GM12892 (cell line): ENCODE measurements at regions not wholly inside any gene's neighbourhood (a gene's known extent, or its start where the extent isn't known, plus 50 kb on each side); places are given as distances from the start of the nearest gene placed in this dataset.
A peak's percentile ranks its signal among the peaks of the same experiment; 100 is the strongest.
"Not testable (repeated sequence)": the region's sequence is repeated elsewhere in the genome, so short reads cannot be mapped to it uniquely, and the experiment has no call there.

Source experiments
- DNase-seq: peaks from one replicate; pipeline ENCODE4 v3.0.0; 2011; ENCODE audit not compliant: insufficient read length
- FAIRE-seq: peaks from 2 replicates; lab custom pipeline; 2011; peaks lifted over from hg19 to GRCh38; lab: Jason Lieb, UNC
- POLR2A ChIP-seq: IDR thresholded peaks from 2 replicates; pipeline ENCODE4 v1.6.1; 2011; ENCODE audit warnings: low read depth, low read length, control low read depth
- POLR2AphosphoS5 ChIP-seq: IDR thresholded peaks from 2 replicates; pipeline ENCODE4 v1.6.1; 2011; ENCODE audit warnings: low read depth, low read length, control low read depth
- TAF1 ChIP-seq: IDR thresholded peaks from 2 replicates; pipeline ENCODE4 v1.6.1; 2011; ENCODE audit warnings: low read depth, mild to moderate bottlenecking, control low read depth, low read length, borderline replicate concordance

DNA sequence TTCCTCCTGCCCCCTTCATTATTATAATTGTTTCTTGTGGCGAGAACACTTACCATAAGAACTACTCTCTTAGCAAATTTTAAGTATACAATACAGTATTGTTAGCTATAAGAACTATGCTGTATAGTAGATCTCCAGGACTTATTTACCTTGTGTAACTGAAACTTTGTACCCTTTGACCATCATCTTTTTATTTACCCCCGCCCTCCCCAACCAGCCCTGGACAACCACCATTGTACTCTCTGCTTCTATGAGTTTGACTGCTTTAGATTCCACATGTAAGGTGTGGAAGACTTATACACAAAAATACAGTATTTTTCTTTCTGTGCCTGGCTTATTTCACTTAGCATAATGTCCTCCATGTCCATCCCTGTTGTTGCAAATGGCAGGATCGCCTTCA lies 161.1 kb downstream of the PHF8 start:
- no peak for TF ChIP-seq TAF1
- TF ChIP-seq POLR2A: no peak
- TF ChIP-seq POLR2AphosphoS5: no peak
- FAIRE-seq (no peak), DNase-seq (no peak)

DNA sequence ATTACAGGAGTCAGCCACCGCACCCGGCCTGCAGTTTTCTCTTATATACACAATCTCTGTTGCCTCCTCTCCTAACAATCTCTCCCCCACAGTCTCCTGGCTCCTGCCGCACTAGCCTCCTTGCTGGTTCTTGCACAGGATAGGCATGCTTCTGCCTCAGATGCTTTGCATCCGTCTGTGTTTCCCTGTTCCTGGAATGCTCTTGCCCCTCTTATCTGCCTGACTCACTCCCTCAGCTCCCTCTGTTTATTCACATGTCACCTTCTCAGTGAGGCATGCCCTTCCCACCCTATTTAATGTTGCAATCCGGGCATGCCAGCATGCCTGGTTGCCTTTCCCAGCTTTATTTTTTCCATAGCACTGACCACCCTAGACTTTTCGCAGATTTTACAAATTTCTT lies 161.9 kb downstream of the PHF8 start:
- FAIRE-seq (no peak), DNase-seq (no peak)
- no peak for TF ChIP-seq TAF1
- TF ChIP-seq POLR2AphosphoS5: no peak
- TF ChIP-seq POLR2A: no peak

DNA sequence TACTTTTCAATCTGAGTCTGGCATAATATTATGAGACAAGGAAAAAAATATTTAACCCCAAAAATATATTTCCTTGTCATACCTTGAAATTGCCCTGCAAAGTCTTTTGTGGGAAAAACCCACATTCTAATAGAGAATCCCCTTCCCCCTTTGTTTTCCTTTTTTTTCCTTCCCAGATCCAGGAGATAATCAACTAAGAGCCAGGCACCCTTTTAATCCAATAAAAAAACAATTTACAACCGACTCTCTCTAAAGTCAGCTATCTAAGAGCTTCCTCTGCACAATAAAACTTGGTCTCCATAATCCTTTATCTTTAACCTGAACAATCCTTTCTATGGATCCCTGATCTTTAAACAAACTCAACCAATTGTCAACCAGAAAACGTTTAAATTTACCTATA lies 163.5 kb downstream of the PHF8 start:
- FAIRE-seq: not testable (repeated sequence)

DNA sequence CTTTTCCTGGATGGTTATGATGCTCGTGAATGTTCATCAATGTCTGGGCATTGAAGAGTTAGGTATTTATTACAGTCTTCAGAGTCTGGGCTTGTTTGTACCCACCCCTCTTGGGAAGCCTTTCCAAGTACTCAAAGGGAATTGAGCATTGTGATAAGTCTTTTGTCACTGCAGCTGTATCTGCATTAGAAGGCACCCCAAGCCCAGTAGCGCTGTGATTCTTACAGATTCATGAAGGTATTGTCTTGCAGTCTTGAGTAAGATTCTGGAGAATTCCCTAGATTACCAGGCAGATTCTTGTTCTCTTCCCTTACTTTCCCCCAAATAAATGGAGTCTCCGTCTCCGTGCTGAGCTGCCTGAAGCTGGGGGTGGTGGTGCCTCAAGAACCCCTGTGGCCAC lies 173.4 kb upstream of the HUWE1 start:
- DNase-seq: no peak
- no peak for FAIRE-seq
- TF ChIP-seq POLR2AphosphoS5: no peak
- TF ChIP-seq POLR2A: no peak
- no peak for TF ChIP-seq TAF1

More for the DNA sequence above, 163.5 kb downstream of the PHF8 start:
- not testable (repeated sequence) for DNase-seq

DNA sequence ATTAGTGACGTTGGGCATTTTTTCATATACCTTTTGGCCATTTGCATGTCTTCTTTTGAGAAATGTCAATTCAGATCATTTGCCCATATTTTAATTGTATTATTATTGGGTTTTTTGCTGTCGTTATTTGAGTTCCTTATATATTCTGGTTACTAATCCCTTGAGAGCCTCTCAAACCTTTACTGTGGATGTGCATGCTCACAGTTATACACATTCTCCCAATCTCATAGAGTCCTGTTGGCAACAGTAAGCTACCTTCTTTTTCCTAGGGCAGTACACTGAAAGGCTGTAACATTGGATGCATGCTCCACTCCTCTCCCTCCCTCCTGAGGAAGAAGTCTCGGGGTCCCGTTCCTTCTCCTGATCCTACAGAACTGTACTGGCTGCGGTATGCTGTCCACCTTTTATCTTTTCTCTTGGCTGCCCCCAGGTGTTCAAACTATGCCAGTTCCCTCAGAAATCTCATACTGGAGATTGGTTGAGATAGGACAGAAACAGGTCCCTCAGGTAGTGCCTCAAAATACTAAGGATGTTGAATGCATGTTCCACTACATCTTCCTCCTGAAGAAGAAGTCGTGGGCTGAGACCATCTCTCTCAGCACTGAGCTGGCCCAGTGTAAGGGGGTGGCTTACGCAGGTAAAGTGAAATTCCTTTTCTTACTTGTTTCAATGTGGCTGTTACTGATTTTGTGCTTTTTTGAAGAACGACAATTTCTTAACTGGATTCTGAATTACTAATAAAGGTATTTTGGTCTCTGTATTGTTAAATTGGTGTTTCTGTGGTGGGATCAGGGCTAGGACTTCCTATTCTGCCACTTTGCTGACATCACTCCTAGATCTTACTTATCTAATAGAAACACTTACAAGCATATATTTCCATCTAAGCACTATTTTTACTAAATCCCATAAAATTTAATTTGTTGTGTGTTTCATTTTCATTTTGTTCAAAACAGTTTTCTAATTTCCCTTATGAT lies 145.4 kb upstream of the HUWE1 start:
- FAIRE-seq (peak; percentile 78), DNase-seq (no peak)

DNA sequence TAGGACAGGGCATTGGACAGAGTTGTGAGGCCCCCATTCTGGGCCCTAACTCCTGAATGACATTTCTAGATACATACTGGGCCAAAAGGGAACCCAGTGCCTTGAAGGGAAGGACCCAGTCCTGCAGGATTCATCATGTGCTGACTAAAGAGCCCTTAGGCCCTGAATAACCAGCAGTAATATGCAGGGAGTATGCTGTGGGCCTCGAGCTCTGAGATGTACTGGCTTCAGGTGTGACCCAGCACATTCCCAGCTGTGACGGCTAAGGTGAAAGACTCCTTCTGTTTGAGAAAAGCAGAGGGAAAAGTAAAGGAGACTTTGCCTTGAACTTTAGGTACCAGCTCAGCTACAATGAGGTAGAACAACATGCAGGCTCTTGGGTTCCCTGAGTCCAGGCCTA lies 138.2 kb upstream of the HUWE1 start:
- no peak for FAIRE-seq
- no peak for DNase-seq
- TF ChIP-seq POLR2AphosphoS5: no peak
- no peak for TF ChIP-seq POLR2A
- no peak for TF ChIP-seq TAF1

More for the DNA sequence above, 145.4 kb upstream of the HUWE1 start:
- TF ChIP-seq POLR2AphosphoS5: no peak

DNA sequence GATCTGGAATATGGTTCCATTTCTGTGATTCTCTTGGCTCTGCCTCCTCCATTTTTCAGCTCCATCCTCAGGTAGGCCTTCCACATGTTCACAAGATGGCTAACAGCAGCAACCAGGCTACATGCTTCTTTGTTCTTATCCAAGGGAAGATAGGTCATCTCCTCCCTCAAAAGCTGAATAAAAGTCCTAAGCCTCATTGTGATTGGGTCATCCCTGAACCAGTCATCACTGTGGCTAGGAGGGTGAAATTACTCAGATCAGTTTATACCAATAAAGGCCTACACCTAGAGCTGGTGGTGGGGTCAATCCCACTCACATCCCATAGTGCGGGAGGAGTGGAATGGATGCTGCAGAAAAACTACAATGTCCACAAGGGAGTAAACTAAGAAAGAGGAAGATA lies 131.6 kb upstream of the HUWE1 start:
- peak; percentile 57 for FAIRE-seq
- DNase-seq: not testable (repeated sequence)

DNA sequence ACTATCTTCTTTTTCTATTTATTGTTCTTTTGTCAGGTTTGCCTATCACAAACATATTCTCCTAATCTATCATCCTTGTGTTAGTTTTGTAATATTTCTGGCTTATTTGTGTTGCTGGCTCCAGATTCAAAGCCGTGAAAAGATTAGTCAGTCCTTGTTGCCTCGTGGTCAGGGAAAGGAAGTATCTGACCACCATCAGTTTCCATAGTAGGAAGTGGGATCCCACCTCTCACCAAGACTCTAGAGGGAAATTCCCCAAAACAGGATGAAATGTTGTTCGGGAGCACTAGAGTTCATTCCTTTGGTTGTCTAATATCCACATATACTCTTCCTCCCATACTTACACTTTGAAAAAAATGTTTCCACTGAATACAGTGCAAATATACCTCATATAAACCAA lies 131.0 kb upstream of the HUWE1 start:
- DNase-seq (no peak), FAIRE-seq (no peak)
- TF ChIP-seq POLR2AphosphoS5: no peak
- TF ChIP-seq POLR2A: no peak
- TF ChIP-seq TAF1: no peak

DNA sequence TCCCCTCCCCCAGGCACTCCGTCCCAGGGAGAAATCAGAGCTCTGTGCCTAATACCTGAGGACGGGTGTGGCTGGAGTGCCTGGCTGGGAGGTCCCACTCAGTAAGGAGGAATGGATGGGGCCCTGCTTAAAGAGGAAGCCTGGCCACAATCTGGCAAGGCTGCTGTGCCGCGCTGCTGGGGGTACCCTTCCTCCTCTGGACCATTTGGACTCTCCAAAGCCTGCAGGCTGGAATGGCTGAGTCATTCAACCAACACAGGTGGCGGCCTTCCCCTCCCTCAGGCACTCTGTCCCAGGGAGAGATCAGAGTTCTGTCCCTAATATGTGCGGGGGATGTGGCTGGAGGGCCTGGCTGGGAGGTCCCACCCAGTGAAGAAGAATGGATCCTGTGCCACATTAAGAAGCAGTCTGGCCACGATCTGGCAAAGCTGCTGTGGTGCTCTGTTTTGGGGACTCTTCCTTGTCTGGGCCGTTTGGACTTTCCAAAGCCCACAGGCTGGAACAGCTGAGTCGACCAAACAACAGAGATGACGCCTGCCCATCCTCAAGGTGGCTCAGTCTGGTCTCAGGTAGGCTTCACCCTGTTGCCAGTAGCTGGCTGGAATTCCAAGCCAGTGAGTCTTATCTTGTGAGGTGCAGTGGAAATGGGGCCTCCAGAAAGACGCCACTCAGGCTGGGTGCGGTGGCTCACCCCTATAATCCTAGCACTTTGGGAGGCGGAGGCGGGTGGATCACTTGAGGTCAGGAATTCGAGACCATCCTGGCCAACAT lies 127.3 kb upstream of the HUWE1 start:
- DNase-seq (no peak), FAIRE-seq (no peak)
- TF ChIP-seq POLR2AphosphoS5 (no peak), TAF1 (no peak), POLR2A (no peak)

DNA sequence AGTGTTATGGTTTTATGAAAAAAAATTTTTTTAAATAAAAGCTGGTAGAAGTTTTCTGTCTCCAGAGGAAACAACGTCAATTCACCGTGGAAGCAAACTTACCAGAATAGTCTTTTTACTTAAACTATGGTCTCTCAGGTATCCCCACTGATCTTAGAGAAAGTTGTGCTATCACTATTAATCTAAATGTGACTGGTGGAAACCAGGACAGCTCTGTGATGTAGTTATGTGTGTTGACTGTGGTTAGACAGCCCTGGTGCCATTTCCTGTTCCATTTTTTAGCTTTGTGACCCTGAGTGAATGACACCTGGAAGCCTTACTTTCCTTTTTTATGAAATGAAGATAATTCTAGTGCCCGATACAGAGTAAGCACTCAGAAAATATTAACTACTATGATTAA lies 111.8 kb upstream of the HUWE1 start:
- DNase-seq (no peak), FAIRE-seq (no peak)
- TF ChIP-seq POLR2AphosphoS5: no peak
- no peak for TF ChIP-seq POLR2A
- no peak for TF ChIP-seq TAF1

DNA sequence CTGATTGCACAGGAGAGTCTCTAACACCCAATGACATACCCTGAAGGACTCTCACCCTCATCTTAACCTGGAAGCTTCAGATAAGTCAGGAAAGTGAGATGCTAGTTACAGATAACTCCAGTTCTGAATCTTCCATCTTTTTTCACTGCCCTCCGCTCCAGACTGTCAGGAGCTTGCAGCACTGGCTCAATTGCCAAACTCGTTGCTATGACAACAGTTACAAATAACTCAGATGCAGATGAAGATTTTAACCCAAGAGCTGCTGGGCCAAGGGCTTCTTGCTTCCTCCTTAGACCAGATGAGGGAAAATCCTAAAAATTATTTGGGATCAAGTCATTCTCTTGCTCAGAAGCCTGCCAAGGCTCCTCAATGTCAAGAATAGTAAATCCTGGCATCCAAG lies 109.1 kb upstream of the HUWE1 start:
- no peak for DNase-seq
- peak; percentile 30 for FAIRE-seq
- no peak for TF ChIP-seq POLR2AphosphoS5
- TF ChIP-seq TAF1: no peak

DNA sequence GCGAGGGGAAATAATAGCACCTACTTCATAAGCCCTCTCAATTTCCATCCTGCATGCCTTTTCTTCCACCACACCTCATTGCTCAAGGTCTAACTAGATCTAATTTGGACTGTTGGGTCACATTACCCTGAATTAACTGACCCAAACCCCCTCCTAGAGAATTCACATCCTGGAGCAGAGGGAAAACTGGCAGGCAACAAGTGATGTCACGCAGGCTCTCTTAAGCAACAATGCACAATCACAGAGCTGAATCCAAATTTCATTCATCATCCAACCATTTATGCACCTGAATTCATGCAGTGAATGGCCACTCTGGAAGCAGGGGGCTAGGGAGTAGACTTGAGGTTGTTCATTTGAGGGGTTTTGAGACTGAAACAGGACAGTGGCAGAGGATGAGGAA lies 107.7 kb upstream of the HUWE1 start:
- no peak for DNase-seq
- FAIRE-seq: no peak
- no peak for TF ChIP-seq POLR2AphosphoS5
- TF ChIP-seq TAF1: no peak
- no peak for TF ChIP-seq POLR2A
